ENCODE measurements at regions not wholly inside any gene's neighbourhood (a gene's known extent, or its start where the extent isn't known, plus 50 kb on each side); places are given as distances from the start of the nearest gene placed in this dataset.

DNA sequence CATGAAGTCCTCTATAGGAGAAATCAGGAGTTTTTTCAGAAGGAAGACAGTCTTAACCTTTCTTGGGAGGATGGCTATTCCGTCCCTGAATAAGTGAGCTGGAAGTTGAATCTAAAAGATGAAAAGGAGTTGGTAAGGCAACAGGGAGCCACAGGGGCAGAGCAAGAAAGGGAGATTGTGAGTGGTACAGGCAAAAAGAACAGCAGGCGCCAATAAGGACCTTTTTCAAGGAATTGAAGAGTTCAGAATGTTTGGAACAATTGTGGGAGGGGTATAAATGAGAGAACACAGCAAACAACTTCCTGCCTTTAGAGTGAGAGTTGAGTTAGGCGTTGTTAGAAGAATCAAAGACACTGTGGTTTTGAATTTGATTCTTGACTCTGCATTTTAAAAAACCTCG lies 1003.7 kb downstream of the EPHA7 start:
- TF ChIP-seq YY1 (IDR thresholded peaks at IDR 0.05; ENCODE audit: insufficient read depth, insufficient read length) (no peak), ZNF274 (IDR thresholded peaks at IDR 0.05; ENCODE audit: low read depth, low read length) (no peak)
